Mucosa of descending colon (tissue), 3 donors: ENCODE measurements at regions not wholly inside any gene's neighbourhood (a gene's known extent, or its start where the extent isn't known, plus 50 kb on each side); places are given as distances from the start of the nearest gene placed in this dataset.

ENCODE experiments used
- ATAC-seq: fragments of 200-7000 bp; cut with Tn5 transposase; one replicate; pipeline ENCODE4 v1.9.1; 2020; ENCODE audit warnings: mild to moderate bottlenecking, moderate library complexity
- DNase-seq, 3 donors: peaks; one replicate each; pipeline ENCODE4 v3.0.0-alpha.2; 2020
- H3K36me3 ChIP-seq: fragments of 200-600 bp; one replicate; pipeline ENCODE4 v1.8.0; 2021; ENCODE audit warnings: low read depth, mild to moderate bottlenecking
- H3K4me1 ChIP-seq: fragments of 200-600 bp; one replicate; pipeline ENCODE4 v1.8.0; 2021; ENCODE audit warnings: low read depth, mild to moderate bottlenecking
- H3K4me3 ChIP-seq: fragments of 200-600 bp; one replicate; pipeline ENCODE4 v1.8.0; 2021; ENCODE audit warnings: mild to moderate bottlenecking
- H3K9me3 ChIP-seq: fragments of 200-600 bp; one replicate; pipeline ENCODE4 v1.8.0; 2021; ENCODE audit warnings: mild to moderate bottlenecking
- CTCF ChIP-seq: fragments of 200-600 bp; IDR thresholded peaks from one replicate; pipeline ENCODE4 v1.8.0; 2022; ENCODE audit warnings: antibody characterized with exemption, mild to moderate bottlenecking
- intact Hi-C, 2 donors: fragments of 100-400 bp; cut with DNase I in 1 of 2; cut with micrococcal nuclease in 1 of 2; formaldehyde crosslinking; loops; one replicate each; pipeline versions ENCODE4 v1.11.0 to v1.11.1; 2022; cut with DNase I, micrococcal nuclease
- donor health status: DM: no; HTN: no; CAD: no; lungs with moderate emphysema.
- donor health status: DM: no; HTN: no; CAD: no.
- donor health status: DM: no; HTN: yes; CAD: no.

- peak; percentile 95 for ATAC-seq
- intact Hi-C loops, result no loop called here
- H3K36me3 ChIP-seq, result no peaks in the 10 kb centered on the region
These were observed 222.0 kb upstream of the KLF4 start for GRCh38 chr9:107711542-107711941.

GRCh38 chr9:107710953-107711352 is 221.4 kb upstream of the KLF4 start:
- intact Hi-C loops, result no loop called here
- no peak for TF ChIP-seq CTCF
- no peak for DNase-seq

More at GRCh38 chr9:107711542-107711941, 222.0 kb upstream of the KLF4 start:
- H3K4me1 ChIP-seq, result no peaks in the 10 kb centered on the region
- H3K4me3 ChIP-seq, result no peak overlapping the region
- no peak for TF ChIP-seq CTCF
- no peaks in the 10 kb centered on the region for H3K9me3 ChIP-seq
- DNase-seq, result peak; percentile 72 to 87 (median 79)

GRCh38 chr9:107710546-107710945 is 221.0 kb upstream of the KLF4 start:
- DNase-seq, result no peak
- ATAC-seq, result no peak
- H3K4me3 ChIP-seq, result no peak overlapping the region
- no peaks in the 10 kb centered on the region for H3K4me1 ChIP-seq
- intact Hi-C loops, result no loop called here
- TF ChIP-seq CTCF, result no peak
- no peaks in the 10 kb centered on the region for H3K9me3 ChIP-seq
- no peaks in the 10 kb centered on the region for H3K36me3 ChIP-seq

More at GRCh38 chr9:107710953-107711352, 221.4 kb upstream of the KLF4 start:
- H3K4me1 ChIP-seq, result no peaks in the 10 kb centered on the region
- no peaks in the 10 kb centered on the region for H3K36me3 ChIP-seq
- no peak overlapping the region for H3K4me3 ChIP-seq
- no peaks in the 10 kb centered on the region for H3K9me3 ChIP-seq
- no peak for ATAC-seq

GRCh38 chr9:107708791-107709190 is 219.2 kb upstream of the KLF4 start:
- Histone ChIP-seq H3K9me3 (no peaks in the 10 kb centered on the region), H3K36me3 (no peaks in the 10 kb centered on the region), H3K4me3 (no peak overlapping the region), H3K4me1 (no peaks in the 10 kb centered on the region)
- DNase-seq (no peak), ATAC-seq (no peak)
- TF ChIP-seq CTCF, result no peak
- intact Hi-C loops, result no loop called here

GRCh38 chr9:107707915-107708441 is 218.4 kb upstream of the KLF4 start:
- TF ChIP-seq CTCF, result no peak
- DNase-seq (no peak), ATAC-seq (no peak)
- intact Hi-C loops, result no loop called here
- no peaks in the 10 kb centered on the region for H3K4me1 ChIP-seq
- no peak overlapping the region for H3K4me3 ChIP-seq
- no peaks in the 10 kb centered on the region for H3K36me3 ChIP-seq
- no peaks in the 10 kb centered on the region for H3K9me3 ChIP-seq

- Histone ChIP-seq H3K36me3 (no peaks in the 10 kb centered on the region), H3K9me3 (no peaks in the 10 kb centered on the region), H3K4me1 (no peaks in the 10 kb centered on the region), H3K4me3 (no peak overlapping the region)
- TF ChIP-seq CTCF, result no peak
- ATAC-seq, result no peak
- intact Hi-C loops, result no loop called here
- DNase-seq, result no peak
These were observed 217.9 kb upstream of the KLF4 start for GRCh38 chr9:107707428-107707837.
